SIG-M5 treated with dmso at 0.1 percent for 504 hours (cell line): ENCODE measurements at regions not wholly inside any gene's neighbourhood (a gene's known extent, or its start where the extent isn't known, plus 50 kb on each side); places are given as distances from the start of the nearest gene placed in this dataset.

ENCODE experiments used
- DNase-seq: peaks from one replicate; lab custom pipeline; 2025; ENCODE audit not compliant: unreplicated experiment; lab: John Stamatoyannopoulos, UW

DNA sequence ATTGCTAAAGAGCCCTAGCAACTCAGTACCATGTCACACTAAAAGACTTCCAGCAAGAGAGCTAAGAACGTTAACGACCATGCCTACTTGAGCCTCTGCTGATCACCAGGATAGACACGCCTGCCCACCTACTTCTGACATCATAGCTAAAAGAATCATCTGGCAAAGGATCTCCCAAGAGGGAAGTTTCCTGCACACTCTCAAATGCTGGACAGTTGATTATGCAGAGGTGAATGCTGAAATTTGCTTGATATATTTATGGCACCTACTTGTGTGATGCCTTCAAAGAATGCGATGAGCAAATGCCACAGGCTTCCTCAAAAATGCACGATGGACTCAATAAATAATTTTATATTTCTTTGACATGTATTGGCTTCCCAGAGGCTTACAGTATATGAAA lies 113.6 kb downstream of the GALC start:
- no peak for DNase-seq

DNA sequence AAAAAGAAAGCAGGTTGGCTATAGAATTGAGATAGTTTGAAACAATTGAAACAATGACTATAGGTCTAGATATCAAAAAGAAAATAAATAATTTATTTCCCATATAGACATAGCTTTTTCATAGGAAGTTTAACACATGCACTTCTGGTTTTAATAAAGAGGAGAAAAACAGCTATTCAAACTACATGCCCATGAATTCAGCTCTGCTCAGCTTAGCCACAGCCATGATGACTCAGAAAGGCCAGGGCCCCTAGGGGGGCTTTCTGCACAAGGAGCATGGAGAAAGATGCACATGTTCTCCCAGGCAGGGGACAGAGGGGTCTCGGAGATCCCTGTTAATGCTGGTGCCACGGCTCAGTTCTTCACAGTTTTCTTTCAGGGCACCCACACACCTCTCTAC lies 114.0 kb downstream of the GALC start:
- DNase-seq = no peak

DNA sequence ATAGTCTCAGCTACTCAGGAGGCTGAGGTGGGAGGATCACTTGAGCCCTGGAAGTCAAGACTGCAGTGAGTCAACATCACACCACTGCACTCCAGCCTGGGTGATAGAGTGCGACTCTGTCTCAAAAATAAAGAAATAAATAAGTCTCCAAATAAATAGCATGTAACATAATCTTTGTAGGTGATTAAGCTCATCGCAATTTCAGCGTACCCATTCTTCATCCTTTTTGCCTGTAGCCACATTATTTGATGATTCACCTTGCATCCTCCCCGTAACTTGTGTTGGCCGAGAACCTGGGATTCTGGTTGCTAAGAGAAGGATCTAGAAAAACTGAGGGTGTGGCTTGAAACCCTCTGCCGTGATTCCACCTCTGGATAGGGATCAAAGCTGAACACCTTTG lies 115.1 kb downstream of the GALC start:
- no peak for DNase-seq

DNA sequence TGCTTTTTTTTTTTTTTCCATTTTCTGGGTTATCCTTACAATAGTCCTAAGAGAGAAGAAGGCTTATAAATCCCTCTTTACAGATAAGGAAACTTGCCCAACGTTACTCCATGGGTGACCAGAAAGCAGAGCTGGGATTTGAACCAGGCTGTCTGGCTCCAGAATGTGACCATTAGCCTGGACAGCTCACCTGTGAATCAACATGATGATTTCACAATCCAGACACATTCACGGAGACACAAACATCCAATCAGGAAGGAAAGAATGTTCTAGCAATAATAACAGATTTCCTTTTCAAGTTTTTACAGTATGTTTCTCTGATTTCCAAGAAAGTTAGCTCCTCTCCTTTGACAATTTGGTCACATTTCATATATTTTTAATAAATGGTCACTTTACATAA lies 118.3 kb downstream of the GALC start:
- no peak for DNase-seq

DNA sequence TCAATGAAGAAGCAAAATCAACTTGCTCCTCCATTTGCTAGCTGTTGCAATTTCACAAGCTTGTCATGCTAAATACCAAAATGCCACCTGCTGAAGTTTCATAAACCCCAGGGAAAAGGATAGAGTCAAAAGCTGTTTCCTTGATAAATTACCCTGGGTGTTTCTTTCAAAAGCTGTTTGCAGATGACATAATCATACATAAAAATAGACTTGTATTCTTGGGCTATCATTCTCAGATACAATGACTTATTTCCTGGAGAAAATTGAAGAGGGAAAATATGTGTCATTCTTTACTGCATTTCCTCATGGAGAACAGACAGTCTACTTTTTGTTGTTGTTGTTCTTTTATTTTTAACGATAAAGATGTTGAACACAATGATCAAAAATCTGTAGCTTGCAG lies 119.2 kb downstream of the GALC start:
- no peak for DNase-seq

DNA sequence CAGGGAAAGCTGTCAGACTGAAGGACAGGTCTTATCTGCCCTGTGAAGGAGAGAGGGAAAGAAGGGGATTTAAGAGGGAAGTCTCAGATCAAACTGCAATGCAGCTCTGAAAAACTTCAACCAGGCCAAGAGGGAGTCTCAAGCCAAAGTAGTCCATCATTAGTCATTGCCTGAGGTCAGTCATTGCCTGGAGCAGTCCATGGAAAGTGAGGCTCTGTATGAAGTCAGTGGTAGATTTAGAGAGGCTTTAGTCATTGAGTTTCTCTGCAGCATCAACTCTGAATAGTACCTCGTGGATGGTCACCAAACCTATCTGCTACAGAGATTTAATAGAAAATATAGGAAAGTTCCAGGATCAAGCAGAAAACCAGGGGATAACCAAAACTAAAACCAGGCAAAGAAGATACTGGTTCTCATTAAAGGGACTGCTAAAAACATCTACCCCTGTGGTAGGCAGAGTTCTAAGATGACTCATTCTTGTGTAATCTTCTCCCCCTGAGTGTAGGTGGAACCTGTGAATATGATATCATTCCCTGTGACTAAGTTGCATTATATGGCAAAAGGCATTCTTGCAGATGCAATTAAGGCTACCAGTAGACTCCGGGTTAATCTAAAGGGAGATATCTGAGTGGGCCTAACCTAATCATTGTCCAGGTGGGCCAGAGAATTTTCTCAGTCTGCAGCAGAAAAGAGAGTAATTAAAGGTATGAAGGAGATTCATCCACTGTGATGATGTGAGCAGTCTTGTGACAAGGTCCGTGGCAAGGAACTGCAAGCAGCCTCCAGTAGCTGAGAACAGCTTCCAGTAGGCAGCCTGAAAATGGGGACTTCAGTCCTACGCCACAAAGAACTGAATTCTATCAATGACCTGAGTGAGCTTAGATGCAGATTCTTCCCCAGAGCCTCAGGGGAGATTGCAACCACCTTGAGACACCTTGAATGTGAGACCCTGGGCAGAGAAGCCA lies 123.1 kb downstream of the GALC start:
- DNase-seq = peak; percentile 18

DNA sequence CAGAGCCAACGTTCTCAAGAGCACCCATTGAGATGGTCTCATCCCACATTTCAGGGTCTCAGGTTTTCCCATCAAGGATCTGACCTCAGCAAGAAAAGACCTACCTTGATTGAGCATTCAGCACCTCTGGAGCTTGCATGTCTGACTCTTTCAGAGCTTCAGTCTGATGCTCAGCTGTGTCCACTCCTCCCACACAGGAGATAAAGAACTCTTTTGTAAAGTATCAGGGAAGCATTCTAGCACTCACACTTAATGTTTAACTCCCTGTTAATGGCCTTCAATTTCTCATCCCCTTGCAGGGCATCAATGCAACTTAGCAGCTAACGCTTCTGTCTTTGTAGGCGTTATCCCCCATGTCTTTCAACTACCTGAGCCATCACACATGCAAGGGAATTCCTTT lies 124.1 kb downstream of the GALC start:
- DNase-seq = no peak

DNA sequence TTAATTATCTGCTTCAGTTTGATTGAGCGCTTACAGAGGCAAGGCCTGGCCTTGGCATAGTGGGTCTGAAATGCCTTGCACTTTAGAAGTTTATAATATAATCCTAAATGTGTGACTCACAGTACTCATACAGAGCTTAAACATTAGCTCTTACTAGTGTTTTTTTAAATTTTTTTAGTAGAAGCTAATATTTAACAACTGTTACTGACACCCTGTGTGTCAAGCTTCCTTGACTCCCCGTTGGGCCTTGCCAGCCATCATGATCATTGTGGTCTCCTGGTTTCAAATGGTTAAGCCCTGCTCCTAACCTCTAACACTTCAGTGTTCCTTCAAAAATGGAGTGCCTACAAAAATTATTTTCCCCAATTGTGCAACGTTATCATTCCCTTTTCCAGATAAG lies 126.9 kb downstream of the GALC start:
- no peak for DNase-seq

DNA sequence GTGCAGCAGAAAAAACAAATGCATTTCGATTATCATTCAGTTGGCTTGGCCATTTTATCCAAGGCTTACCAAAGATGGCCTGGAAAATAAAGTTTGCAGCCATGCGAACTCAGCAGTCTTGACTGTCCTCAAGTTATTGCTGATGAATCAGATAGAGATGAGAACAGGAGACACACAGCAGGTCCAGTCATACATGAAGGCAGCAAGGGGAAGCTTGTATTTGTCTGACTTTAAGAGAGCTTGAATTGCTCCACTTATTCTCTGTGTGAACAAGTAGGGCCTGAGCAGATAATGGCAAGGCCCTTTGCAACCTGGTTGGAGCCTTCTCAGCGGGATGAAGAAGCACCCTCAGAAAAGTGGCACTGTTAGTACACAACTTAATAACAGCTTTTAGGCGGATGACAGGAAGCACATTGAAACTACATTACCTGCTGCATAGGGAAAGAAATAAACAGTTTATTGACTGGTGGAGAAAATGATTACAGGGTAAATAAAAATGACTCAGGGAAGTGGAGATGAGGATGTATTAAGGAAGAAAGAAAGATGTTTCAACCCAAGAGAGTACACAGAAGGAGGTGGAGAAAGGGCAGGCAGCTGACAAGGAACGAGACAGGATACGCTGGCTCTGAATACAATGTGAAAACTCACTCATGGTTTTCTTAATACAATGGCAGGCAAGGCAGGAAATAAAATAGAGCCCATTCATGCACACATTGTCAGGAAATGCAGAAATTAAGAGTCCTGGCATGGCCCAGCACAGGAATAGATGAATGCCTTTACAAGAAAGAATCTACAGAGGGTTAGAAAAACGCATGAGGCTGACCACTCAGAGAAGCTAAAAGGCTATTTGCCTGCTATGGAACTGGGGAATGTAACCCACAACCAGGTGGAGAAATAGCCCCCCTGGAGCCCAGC lies 128.4 kb downstream of the GALC start:
- no peak for DNase-seq

DNA sequence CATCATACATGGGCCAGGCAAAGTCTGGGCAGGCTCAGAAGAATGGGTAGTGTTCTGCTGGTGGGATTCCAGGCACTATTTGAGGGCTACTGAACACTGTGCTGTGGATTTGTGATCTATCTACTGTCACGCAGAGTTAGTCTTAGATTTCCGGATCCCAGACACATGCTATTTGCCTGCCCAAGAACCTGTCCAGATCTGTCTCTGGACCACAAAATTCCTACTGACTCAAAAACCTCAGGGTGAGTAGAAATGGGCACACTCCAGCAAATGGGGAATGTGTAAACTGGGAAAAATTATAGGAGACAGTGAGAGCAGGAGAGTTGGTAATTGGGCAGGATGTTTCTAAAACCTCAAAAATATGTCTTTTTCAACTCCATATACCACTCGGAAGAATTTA lies 129.9 kb downstream of the GALC start:
- DNase-seq = no peak

DNA sequence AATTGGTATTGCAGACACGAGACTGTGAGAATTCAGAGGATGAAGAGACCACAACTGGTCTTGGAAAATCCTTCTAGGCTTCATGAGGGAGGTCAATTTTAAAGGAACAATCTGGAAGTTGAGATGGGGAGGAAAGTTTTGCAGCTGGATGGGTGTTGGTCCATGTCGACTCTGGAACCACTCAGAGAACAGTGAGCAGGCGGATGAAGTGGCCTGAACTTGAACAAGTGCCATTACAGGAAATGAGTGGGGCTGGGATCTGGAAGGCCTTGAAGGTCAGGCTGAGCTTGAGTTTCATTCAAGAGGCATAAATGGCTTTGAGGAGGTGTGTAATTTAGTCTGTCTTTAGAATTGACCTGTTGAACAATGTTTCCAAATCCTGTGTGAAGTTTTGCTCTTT lies 140.9 kb downstream of the GALC start:
- no peak for DNase-seq

DNA sequence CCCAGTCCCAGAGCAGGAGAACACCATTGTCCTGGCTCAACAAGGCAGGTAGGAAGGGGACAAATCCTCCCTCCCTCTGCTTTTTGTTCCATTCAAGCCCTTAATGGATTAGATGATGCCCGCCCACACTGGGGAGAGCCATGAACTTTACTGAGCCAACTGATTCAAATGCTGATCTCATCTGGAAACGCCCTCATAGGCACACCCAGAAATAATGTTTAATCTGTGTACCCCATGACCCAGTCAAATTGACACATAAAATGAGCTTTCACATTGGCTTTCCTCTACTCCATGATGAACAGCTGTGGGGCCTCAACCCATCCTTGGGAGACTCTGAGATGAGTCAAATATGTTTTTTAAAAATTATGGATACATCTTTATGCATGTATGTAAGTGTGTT lies 141.8 kb downstream of the GALC start:
- DNase-seq = no peak

DNA sequence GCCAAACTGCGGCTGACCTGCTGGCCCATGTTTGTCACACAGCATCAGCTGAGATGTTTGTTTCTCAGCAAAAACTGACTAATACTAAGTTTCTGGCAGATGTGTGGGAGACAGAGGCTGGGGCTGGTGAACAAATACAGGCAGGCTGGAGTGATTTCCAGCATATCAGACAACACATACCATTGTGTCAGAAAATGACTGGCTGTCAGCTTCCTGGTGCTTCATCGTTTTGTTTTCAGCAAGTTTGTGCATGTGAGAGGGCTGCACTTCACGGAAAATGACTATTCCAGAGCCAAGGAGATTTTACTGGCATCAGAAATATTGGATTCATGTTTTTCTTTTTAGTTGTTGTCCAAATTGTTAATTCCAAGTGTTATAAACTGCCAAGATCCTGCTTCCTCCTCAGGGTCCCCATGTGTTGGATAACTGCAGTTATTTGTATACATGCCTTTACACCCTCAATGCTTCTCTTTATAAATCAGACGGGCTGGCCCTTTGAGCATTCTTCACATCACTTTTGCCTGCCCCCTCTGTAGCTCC lies 145.7 kb downstream of the GALC start:
- DNase-seq = no peak

DNA sequence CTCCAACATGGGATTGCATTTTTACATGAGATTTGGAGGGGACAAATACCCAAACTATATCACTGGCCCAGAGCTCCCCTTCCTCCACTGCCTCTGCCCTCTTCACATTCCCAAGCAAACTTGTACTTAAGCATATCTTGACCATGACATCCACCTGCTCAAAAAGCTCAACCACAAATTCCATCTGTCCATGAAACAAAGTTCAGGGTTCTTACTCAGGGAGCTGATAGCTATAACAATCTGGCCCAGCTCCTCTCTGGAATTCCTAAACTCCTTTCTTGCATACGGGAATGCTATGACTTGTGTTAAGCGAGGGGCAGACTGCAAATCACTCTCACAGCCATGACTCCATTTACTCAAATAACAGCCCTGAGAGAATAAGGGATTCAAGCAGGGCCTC lies 152.1 kb downstream of the GALC start:
- no peak for DNase-seq

DNA sequence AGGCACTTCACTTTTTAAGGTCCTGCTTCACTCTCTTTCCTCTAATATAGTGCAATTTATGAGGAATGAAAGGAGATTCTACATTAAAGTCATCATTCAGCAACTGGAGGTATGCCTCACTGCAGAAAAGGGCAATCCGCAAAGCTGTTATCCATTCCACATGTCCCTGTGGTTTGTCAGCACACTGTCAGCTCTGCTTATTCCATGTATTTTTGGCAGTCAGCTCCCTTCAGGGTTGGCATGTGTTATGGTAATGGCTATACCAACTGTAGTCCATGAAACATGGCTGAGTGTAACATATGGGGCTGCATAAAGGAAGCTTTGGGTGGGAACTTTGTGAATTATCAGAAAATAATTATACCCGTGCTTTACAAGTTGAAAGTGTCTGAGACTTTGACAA lies 154.1 kb downstream of the GALC start:
- no peak for DNase-seq

DNA sequence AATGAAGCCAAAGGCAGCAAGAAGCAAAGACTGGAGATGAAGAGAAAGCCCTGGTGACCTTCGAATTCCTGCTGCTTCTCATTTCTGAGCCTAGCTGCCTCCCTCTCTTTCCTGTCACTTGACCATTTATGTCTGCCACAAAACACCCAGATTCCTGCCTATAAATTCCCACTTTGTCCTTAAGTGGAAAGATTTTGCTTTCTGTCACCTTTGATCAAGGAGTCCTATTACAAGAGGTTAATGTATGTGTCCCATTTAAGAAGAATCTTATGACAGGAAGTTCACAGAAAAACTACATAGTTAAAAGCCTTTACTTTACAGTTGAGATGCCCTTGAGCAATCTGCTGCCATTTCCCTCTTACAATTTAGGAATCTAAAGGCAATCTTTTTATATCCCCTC lies 155.7 kb downstream of the GALC start:
- no peak for DNase-seq

DNA sequence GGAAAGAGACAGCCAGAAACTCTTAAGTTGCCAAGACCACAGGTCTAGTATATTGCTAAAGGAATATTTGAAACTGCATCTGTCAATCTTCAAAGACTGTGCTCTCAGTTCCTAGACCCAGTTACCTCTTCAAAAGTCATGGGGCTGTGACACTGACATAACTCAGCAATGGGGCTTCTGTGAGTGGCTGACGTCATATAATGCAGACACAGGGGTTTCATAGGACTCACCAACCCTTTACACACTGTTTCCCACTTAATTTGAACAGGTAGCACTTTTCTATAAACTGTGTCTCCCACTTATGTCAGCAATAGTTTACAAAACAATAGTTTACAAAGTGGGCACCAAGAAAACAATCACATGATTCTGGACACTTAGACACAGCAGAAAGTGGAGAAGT lies 158.4 kb downstream of the GALC start:
- DNase-seq = no peak

DNA sequence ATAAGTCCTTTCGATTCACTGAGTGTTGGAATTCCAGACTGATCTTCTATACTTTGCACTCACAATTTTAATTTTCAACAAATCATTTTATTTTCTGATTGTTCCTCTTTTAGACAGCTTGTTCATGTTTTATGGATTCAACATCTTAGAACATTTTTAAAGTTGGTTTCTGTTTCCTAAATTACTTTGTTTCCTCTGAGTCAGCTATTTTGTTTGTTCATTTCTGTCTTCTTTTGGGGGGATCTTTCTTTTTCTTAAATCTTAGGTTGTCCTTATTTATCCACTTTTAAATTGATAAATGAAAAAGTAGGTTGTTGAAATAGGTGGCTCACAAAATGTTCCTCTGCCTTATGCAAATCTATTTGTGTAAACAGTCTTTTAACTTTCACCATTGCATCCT lies 160.0 kb downstream of the GALC start:
- no peak for DNase-seq

DNA sequence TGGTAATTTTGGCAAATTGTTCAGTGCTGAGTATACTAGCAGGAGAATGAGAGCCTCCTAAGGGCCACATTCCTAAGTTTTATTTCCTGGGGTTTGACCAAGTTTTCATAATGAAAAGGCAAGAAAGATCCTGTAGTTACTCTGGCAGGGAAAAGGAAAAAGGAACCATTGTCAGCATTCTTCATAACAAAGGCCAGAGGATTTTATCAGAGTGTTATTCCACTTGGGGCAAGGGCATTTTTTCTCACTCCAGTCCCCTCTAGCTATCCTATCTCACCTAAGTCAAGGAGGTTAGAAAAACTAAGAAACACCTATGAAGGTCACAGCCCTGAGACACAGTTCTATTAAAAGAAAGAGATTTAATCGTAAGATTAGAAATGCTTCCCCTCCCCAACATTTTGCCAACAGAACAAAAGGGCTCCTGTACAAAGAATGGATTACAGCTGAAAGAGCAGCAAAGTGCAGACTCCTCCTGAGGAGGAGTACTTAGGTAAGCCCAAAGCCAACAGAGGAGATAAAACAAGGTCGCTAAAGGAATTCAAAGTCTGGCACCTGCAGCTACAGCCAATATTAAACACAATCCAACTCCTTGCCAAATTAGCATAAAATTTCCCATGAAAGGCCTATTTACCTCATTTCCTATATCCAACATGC lies 162.4 kb downstream of the GALC start:
- no peak for DNase-seq

DNA sequence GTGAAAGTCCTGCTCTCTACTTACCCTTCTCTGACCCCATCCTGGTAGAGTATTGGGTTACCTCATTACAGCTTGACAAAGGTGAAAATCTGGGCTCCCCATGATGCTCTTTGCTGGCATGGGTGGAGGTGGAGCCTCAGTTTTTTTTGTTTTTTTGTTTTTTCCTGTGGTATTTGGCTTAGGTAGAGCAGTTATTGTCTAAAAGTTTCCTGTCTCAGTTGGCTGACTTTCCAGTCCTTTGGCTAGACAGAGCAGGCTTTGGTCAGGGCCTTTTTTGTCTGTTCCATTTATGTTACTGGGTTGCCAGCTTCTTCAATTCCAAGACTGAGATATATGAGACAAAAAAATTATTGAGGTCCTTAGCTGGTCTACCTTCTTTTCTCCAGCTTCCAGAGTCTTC lies 163.4 kb downstream of the GALC start:
- no peak for DNase-seq

DNA sequence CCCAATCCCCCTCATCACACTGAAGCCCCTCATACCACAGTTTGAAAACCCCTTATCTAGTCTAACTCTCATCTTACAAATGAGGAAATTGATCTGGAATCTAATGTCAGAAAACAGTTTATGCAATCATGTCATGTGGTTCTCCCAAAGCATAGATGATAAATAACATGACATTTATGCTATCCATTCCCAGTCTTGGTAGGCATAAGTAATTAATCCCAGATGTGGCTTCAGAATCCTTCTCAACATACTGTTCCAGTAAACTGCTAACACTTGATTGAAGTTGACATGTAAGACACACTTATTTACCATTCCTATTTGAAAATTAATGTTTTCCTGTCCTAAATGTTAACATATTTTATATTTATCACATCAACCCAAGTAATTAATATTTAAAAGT lies 168.7 kb downstream of the GALC start:
- no peak for DNase-seq
